Cardiac septum (tissue), 1 donor: ENCODE measurements at regions not wholly inside any gene's neighbourhood (a gene's known extent, or its start where the extent isn't known, plus 50 kb on each side); places are given as distances from the start of the nearest gene placed in this dataset.

Experiments used
- DNase-seq: peaks from one replicate; pipeline ENCODE4 v3.0.0-alpha.2; 2020; ENCODE audit warnings: low spot score
- intact Hi-C: fragments of 100-400 bp; cut with DNase I; formaldehyde crosslinking; loops from one replicate; pipeline ENCODE4 v1.14.0; 2022
- donor health status: DM: no; HTN: no; CAD: no.

GRCh38 chr10:4080225-4080805 lies 295.3 kb upstream of the KLF6 start:
- intact Hi-C loops: loop anchor here (5.0 to 10.0 kb wide), 3 partner anchors 163 to 567 kb away; no protein-coding TSS in a partner anchor
- DNase-seq: no peak

DNA sequence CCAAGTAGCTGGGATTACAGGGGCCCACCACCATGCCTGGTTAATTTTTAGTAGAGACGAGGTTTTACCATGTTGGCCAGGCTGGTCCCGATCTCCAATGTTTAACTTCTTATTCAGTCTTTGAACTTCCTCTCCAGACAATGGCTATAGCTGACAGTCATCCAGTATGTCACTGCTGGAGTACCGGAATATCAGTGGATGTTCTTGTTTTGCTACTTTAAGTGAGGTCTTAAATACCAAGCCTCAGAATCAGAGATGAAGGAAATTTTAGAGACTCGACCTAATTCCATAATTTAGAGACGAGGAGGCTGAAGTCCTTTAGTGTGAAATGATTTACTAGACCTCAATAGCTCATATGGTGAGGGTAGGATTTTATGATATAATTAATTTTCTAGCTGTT lies 294.8 kb upstream of the KLF6 start:
- intact Hi-C loops: loop anchor here (5.0 to 10.0 kb wide), 3 partner anchors 163 to 567 kb away; no protein-coding TSS in a partner anchor

DNA sequence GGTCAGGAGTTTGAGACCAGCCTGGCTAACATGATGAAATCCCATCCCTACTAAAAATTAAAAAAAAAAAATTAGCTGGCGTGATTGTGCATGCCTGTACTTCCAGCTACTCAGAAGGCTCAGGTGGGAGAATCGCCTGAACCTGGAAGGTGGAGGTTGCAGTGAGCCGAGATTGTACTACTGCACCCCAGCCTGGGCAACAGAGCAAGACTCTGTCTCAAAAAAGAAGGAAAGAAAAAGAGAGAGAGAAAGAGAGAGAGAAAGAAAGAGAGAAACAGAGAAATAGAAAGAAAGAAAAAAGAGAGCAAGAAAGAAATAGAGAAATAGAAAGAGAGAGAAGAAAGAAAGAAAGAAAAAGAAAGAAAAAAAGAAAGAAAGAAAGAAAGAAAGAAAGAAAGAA lies 292.8 kb upstream of the KLF6 start:
- intact Hi-C loops: no loop called here
- no peak for DNase-seq

More for the DNA sequence above, 294.8 kb upstream of the KLF6 start:
- no peak for DNase-seq

- intact Hi-C loops: no loop called here
- no peak for DNase-seq
Measured at GRCh38 chr10:4076983-4077382, 292.0 kb upstream of the KLF6 start.

DNA sequence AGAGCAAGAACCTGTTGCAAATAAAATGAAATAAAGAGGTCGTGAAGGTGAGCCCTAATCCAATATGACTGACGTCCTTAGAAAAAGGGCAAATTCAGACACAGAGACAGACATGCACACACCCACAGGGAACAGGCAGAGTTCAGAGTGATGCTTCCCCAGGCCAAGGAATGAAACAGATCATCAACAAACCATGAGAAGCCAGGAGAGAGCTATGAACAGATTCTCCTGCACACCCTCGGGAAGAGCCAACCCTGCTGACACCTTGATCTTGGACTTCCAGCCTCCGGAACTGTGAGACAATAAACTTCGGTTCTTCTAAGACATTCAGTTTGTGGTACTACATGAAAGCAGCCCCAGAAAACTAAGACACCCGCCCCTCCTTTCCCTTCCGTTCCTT lies 290.4 kb upstream of the KLF6 start:
- intact Hi-C loops: no loop called here
- DNase-seq: no peak

- no peak for DNase-seq
- intact Hi-C loops: no loop called here
Measured at GRCh38 chr10:4074545-4075407, 289.8 kb upstream of the KLF6 start.

DNA sequence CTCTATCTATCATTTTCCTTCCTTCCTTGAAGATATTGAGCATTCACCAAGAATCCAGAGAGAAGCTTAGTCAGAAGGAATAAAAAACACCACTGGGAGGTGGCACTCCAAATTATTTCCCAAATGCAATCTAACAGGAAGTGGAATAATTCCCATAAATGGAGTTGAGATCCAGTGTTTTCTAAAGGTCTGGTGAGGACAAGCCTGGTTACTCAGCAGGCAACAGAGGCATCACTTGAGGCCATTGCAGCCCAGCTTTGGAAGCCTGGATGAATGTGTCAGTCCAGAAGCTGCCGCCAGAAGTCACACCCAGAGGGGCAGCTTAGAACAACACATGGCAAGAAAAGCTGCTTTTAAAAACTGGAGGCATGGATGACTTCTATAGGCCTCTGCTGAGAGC lies 288.9 kb upstream of the KLF6 start:
- intact Hi-C loops: no loop called here
- DNase-seq: no peak

DNA sequence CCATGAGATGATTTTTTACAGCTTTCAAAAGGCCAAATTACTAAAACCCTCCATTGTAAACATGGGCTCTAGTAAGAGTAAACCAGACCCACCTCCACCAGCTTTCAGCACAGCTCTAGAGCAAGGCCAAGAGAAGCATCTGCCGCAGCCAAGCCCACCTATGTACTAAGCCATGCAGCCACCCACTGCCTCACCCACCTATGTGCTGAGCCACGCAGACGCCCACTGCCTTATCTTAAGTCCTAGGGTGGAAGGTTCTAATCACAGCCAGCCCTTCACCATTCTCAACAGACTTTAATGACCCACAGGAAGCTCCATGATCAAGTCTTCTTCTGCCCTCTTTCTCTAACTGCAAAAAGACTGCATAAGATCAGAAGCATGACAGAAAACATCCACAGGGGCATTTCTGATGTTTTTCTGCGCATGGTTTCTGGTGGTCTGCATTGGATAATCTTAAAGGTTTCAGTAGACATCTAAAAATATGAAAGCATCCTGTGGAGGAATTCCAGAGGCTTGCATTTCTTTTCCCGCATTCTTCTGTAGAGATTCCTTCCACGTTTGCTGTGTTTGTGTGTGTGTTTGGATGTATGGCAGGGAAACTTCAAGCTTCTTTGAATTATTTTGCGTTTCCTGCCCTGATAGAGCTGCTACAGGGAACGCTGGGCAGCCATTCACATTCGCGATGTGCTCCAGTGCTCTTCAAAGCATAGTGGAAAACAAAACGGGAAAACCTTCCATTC lies 286.1 kb upstream of the KLF6 start:
- DNase-seq: no peak
- intact Hi-C loops: no loop called here

- no peak for DNase-seq
- intact Hi-C loops: no loop called here
Measured at GRCh38 chr10:4070184-4070583, 285.2 kb upstream of the KLF6 start.

DNA sequence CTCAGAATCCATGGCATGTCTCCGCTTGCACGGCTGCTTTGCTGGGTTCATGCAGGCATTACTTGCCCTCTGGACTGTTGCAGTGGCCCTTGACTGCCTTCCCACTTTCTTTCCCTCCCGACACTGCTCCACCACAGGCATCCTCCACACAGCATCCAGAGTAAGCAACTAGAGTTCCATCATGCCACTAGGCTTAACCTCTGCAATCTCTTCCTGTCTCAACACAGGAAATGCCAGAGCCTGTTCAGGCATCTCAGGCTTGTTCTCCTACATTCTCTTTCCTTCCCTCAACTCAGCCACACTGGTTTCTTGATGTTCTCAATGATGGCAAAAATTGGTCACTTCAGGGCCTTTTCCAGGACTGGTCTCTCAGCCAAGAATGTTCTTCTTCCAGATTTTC lies 284.5 kb upstream of the KLF6 start:
- intact Hi-C loops: no loop called here
- no peak for DNase-seq

- intact Hi-C loops: no loop called here
- no peak for DNase-seq
Measured at GRCh38 chr10:4068629-4069028, 283.6 kb upstream of the KLF6 start.

DNA sequence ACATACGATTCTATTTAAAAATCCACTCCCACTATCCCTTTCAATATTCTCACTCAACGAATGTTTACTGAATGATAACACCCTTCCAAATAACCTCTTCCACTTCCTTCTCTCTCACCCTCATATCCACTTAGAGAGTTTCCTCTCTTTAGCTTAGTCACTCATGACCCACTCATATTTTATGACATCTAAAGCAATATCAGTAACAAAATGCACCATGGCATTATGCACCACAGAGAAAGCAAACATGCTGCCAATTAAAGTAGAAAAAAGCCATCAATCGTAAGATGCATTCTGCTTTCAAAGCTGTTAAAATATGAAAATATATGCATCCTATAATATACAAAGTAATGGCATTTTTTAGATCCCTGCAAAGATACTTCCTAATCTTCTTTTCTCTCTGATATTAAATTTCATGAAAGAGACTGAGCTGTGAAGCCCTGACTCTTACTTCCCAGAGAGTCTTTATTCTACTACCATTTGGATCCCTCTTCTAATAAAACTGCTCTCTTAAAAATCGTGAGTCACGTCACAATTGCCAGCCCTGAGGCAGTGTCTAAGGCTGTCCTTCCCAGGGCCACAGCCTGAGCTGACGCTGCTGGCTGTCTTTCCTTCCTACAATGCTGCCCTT lies 283.0 kb upstream of the KLF6 start:
- intact Hi-C loops: no loop called here
- no peak for DNase-seq

DNA sequence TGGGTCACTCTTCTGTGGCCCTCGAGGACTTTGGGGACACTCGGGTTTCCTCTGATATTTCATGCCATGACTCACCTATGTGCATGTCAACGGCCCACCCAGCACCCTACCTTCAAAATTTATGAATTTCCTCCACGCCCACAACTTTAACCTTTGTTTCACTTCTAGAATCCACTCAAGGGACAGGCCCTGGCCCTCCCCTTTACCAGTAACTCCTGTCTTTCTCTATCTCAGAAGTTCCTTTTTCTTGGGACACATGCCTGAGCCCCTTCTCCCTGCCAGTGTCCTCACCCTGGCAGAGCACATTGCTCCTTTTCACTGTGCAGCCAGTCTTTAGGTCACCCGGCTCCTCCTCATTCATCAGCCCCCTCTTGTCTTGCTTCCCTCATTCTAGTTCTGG lies 282.5 kb upstream of the KLF6 start:
- DNase-seq: no peak
- intact Hi-C loops: no loop called here

- intact Hi-C loops: no loop called here
Measured at GRCh38 chr10:4066581-4067390, 281.8 kb upstream of the KLF6 start.

GRCh38 chr10:4064489-4064888 lies 279.5 kb upstream of the KLF6 start:
- intact Hi-C loops: no loop called here
- DNase-seq: no peak

More at GRCh38 chr10:4066581-4067390, 281.8 kb upstream of the KLF6 start:
- no peak for DNase-seq

DNA sequence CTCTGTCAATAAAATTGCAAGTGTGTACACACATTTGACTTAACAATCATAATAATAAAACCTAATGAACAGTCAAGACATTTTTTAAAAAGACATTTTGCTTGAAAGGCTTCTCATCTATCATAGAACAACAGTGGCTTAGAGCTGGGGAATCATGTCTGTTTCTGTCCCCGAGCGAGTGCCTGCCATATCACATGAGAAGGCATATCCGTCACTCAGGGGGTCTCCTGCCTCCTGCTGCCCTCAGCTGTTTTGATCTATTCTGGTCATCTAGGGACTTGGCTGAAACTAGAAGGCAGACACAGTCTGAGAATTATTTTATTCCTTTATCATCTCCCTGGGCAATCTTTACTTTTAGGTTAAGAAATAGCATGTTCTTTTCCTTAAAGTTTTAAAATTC lies 278.7 kb upstream of the KLF6 start:
- intact Hi-C loops: no loop called here
- no peak for DNase-seq

DNA sequence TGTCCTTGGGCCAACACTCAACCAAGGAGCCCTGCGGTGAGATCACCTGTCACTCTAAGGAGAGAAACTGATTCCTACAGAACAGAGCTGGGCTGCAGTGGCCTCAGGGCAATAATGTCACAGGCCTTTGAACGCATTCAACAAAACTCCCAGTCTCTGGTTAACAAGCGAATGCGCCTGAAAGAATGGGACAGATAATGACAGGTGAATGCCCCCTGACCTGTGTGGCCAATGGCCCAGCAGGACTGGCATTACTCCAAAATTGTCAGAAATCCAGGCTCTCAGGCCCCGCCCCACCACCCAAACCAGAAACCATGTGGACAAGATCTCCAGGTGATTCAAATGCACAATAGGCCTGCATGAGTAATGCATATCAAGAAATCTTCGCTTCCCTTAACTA lies 277.7 kb upstream of the KLF6 start:
- intact Hi-C loops: no loop called here
- no peak for DNase-seq

- no peak for DNase-seq
- intact Hi-C loops: no loop called here
Measured at GRCh38 chr10:4062072-4062471, 277.1 kb upstream of the KLF6 start.

DNA sequence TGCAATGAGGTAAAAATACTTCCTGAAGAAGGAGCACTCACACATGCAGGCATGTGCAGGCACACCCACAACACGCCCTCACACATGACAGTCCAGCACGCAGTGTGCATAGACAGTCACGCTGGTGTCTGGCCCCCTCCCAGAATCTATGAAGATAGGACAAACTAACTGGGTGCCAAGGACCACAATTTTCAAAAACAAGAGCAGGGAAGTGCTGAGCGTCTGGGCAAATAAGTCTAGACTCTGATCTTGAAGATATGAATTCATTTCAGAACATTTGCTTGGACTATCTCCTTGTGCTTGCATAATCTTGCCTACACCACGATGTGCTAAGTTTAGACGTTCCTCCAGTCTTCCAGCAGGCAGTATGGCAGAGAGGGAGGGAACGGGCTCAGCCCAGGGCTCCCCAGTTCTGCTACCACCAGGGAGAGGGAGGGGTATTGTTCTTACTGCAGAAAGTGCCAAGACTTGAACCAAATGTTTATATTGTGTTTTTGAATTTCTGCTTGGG lies 276.5 kb upstream of the KLF6 start:
- DNase-seq: no peak
- intact Hi-C loops: no loop called here
